ENCODE measurements at regions not wholly inside any gene's neighbourhood (a gene's known extent, or its start where the extent isn't known, plus 50 kb on each side); places are given as distances from the start of the nearest gene placed in this dataset.

- Histone ChIP-seq H2AFZ (ENCODE audit: low read depth, low read length) (no peak overlapping the region), H3K36me3 (ENCODE audit: insufficient read depth, low read length) (no peaks in the 10 kb centered on the region), H3K9me3 (ENCODE audit: insufficient read depth, low read depth, low read length) (peaks cover 3% of the 10 kb centered on the region), H3K9ac (ENCODE audit: low read length) (no peak overlapping the region), H3K4me1 (ENCODE audit: insufficient read depth, low read length) (no peaks in the 10 kb centered on the region), H3K27ac (ENCODE audit: low read depth, low read length) (no peak overlapping the region), H4K20me1 (ENCODE audit: insufficient read depth, low read length) (no peaks in the 10 kb centered on the region), H3K4me3 (ENCODE audit: insufficient read depth, low read depth, low read length) (no peak overlapping the region), H3K27me3 (ENCODE audit: insufficient read depth, low read length) (no peaks in the 10 kb centered on the region), H3K79me2 (ENCODE audit: insufficient read depth, low read length) (no peaks in the 10 kb centered on the region), H3K4me2 (ENCODE audit: low read length) (no peak overlapping the region)
- H3K4me3 Mint-ChIP-seq (ENCODE audit: unreplicated experiment), result no peak overlapping the region
- no peak overlapping the region for H3K27ac Mint-ChIP-seq (ENCODE audit: unreplicated experiment)
- H3K27me3 Mint-ChIP-seq (ENCODE audit: low read depth, unreplicated experiment), result peaks cover 48% of the 10 kb centered on the region
- no peaks in the 10 kb centered on the region for H3K4me1 Mint-ChIP-seq (ENCODE audit: low read depth, unreplicated experiment)
- peaks cover 3% of the 10 kb centered on the region for H3K36me3 Mint-ChIP-seq (ENCODE audit: low read depth, unreplicated experiment)
- TF ChIP-seq EZH2 (IDR thresholded peaks at IDR 0.05; ENCODE audit: insufficient read depth, low read length) (no peak), CTCF (IDR thresholded peaks at IDR 0.05; ENCODE audit: insufficient read depth, low read depth, low read length) (no peak)
- DNase-seq (ENCODE audit: low read depth), result no peak
- no peak for FAIRE-seq
- H3K9me3 Mint-ChIP-seq (ENCODE audit: unreplicated experiment), result peaks cover 4% of the 10 kb centered on the region
Observed at GRCh38 chr14:101508196-101508947, 52.9 kb upstream of the DIO3 start.

GRCh38 chr14:101508948-101509729 lies 52.2 kb upstream of the DIO3 start:
- H3K27ac ChIP-seq (ENCODE audit: low read depth, low read length), result no peak overlapping the region
- Mint-ChIP-seq H3K36me3 (ENCODE audit: low read depth, unreplicated experiment) (peaks cover 3% of the 10 kb centered on the region), H3K27ac (ENCODE audit: unreplicated experiment) (no peak overlapping the region), H3K4me3 (ENCODE audit: unreplicated experiment) (no peak overlapping the region), H3K9me3 (ENCODE audit: unreplicated experiment) (peaks cover 4% of the 10 kb centered on the region), H3K27me3 (ENCODE audit: low read depth, unreplicated experiment) (peaks cover 44% of the 10 kb centered on the region), H3K4me1 (ENCODE audit: low read depth, unreplicated experiment) (no peaks in the 10 kb centered on the region)
- TF ChIP-seq EZH2 (IDR thresholded peaks at IDR 0.05; ENCODE audit: insufficient read depth, low read length), result no peak
- TF ChIP-seq CTCF (IDR thresholded peaks at IDR 0.05; ENCODE audit: insufficient read depth, low read depth, low read length), result no peak
- no peaks in the 10 kb centered on the region for H3K79me2 ChIP-seq (ENCODE audit: insufficient read depth, low read length)
- H3K9ac ChIP-seq (ENCODE audit: low read length), result no peak overlapping the region
- H4K20me1 ChIP-seq (ENCODE audit: insufficient read depth, low read length), result no peaks in the 10 kb centered on the region
- no peaks in the 10 kb centered on the region for H3K36me3 ChIP-seq (ENCODE audit: insufficient read depth, low read length)
- H3K4me1 ChIP-seq (ENCODE audit: insufficient read depth, low read length), result no peaks in the 10 kb centered on the region
- H3K9me3 ChIP-seq (ENCODE audit: insufficient read depth, low read depth, low read length), result no peaks in the 10 kb centered on the region
- no peak overlapping the region for H3K4me3 ChIP-seq (ENCODE audit: insufficient read depth, low read depth, low read length)
- H3K4me2 ChIP-seq (ENCODE audit: low read length), result no peak overlapping the region
- no peak for FAIRE-seq
- no peak overlapping the region for H2AFZ ChIP-seq (ENCODE audit: low read depth, low read length)
- no peak for DNase-seq (ENCODE audit: low read depth)
- no peaks in the 10 kb centered on the region for H3K27me3 ChIP-seq (ENCODE audit: insufficient read depth, low read length)

Measured in astrocyte (in vitro differentiated cells and primary cell).